ENCODE measurements at regions not wholly inside any gene's neighbourhood (a gene's known extent, or its start where the extent isn't known, plus 50 kb on each side); places are given as distances from the start of the nearest gene placed in this dataset.

DNA sequence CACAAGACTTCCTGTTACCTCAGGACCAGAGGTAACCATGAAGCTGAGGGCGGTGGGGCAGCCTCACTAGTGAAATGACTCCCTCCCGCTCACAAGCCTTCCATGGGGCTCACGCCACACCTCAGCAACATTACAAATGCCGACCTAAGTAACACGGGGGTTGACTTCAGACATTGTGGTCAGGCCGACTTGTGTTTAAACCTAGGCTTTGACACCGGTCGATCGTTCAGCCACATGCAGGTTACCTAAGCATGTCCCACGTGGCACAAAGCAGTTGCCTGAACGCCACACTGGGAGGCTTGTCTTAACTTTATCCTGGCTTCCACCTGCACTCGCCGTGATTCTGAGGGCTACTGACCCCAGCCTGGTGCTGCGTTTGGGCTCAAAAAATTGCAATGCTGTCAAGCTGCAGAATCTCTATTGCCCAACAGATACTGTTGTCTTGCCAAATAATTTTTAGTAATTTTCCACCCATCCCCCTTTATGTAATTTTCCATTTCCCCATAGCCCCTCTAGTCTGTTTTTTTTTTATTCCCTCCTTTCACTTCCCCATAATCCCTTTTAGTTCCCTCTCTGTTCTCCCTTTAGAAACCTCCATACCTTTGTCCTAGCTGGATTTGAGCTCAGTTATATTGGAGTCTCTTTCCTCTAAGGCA lies 158.6 kb upstream of the RGMA start:
- Histone ChIP-seq H3K36me3 (no peaks in the 10 kb centered on the region), H3K27ac (no peak overlapping the region), H3K4me3 (ENCODE audit: low read depth, low read length) (no peak overlapping the region), H3K27me3 (ENCODE audit: insufficient read depth, low read depth, severe bottlenecking) (peaks cover 86% of the 10 kb centered on the region), H3K9me3 (ENCODE audit: severe bottlenecking) (no peaks in the 10 kb centered on the region)
- no peak for DNase-seq
- TF ChIP-seq, protein P1, sequence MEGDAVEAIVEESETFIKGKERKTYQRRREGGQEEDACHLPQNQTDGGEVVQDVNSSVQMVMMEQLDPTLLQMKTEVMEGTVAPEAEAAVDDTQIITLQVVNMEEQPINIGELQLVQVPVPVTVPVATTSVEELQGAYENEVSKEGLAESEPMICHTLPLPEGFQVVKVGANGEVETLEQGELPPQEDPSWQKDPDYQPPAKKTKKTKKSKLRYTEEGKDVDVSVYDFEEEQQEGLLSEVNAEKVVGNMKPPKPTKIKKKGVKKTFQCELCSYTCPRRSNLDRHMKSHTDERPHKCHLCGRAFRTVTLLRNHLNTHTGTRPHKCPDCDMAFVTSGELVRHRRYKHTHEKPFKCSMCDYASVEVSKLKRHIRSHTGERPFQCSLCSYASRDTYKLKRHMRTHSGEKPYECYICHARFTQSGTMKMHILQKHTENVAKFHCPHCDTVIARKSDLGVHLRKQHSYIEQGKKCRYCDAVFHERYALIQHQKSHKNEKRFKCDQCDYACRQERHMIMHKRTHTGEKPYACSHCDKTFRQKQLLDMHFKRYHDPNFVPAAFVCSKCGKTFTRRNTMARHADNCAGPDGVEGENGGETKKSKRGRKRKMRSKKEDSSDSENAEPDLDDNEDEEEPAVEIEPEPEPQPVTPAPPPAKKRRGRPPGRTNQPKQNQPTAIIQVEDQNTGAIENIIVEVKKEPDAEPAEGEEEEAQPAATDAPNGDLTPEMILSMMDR (IDR thresholded peaks at IDR 0.05; ENCODE audit: low read depth, low read length) = no peak

GRCh38 chr15:93246266-93247242 lies 157.5 kb upstream of the RGMA start:
- peaks cover 85% of the 10 kb centered on the region for H3K27me3 ChIP-seq (ENCODE audit: insufficient read depth, low read depth, severe bottlenecking)
- no peak overlapping the region for H3K27ac ChIP-seq
- no peaks in the 10 kb centered on the region for H3K36me3 ChIP-seq
- H3K9me3 ChIP-seq (ENCODE audit: severe bottlenecking) = no peaks in the 10 kb centered on the region
- no peak for DNase-seq
- TF ChIP-seq, protein P1 (IDR thresholded peaks at IDR 0.05; ENCODE audit: low read depth, low read length) = no peak
- no peak overlapping the region for H3K4me3 ChIP-seq (ENCODE audit: low read depth, low read length)

DNA sequence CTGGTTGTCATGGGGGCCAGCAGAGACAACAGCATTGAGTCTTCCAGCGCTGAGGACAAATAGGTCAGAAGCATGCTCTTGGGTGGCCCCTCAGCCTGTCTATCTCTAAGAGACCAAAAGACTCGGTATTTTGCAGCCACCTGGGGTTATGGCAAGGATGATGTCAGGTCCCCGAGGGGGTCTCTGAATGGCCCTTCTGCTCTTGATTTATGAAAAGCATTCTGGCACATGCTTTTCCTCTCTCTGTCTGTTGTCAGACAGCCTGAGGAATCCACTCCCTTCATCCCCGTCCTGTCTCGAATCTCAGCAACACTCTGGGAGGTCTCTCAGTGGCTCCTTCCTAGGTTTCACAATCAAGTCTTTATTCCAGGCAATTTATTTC lies 156.6 kb upstream of the RGMA start:
- no peak overlapping the region for H3K4me3 ChIP-seq (ENCODE audit: low read depth, low read length)
- H3K27me3 ChIP-seq (ENCODE audit: insufficient read depth, low read depth, severe bottlenecking) = peaks cover 85% of the 10 kb centered on the region
- no peaks in the 10 kb centered on the region for H3K9me3 ChIP-seq (ENCODE audit: severe bottlenecking)
- H3K27ac ChIP-seq = no peak overlapping the region
- TF ChIP-seq, protein P1 (IDR thresholded peaks at IDR 0.05; ENCODE audit: low read depth, low read length) = no peak
- no peaks in the 10 kb centered on the region for H3K36me3 ChIP-seq
- DNase-seq = no peak

- H3K36me3 ChIP-seq = no peaks in the 10 kb centered on the region
- no peaks in the 10 kb centered on the region for H3K9me3 ChIP-seq (ENCODE audit: severe bottlenecking)
- H3K27ac ChIP-seq = no peak overlapping the region
- H3K27me3 ChIP-seq (ENCODE audit: insufficient read depth, low read depth, severe bottlenecking) = peaks cover 85% of the 10 kb centered on the region
- TF ChIP-seq, protein P1 (IDR thresholded peaks at IDR 0.05; ENCODE audit: low read depth, low read length) = no peak
- no peak for DNase-seq
- no peak overlapping the region for H3K4me3 ChIP-seq (ENCODE audit: low read depth, low read length)
Measured at GRCh38 chr15:93244696-93245660, 156.0 kb upstream of the RGMA start.

- TF ChIP-seq, protein P1 (IDR thresholded peaks at IDR 0.05; ENCODE audit: low read depth, low read length) = no peak
- DNase-seq = no peak
- H3K27ac ChIP-seq = no peak overlapping the region
Measured at GRCh38 chr15:93243573-93243972, 154.6 kb upstream of the RGMA start.

More at GRCh38 chr15:93243573-93243972, 154.6 kb upstream of the RGMA start:
- Histone ChIP-seq H3K27me3 (ENCODE audit: insufficient read depth, low read depth, severe bottlenecking) (peaks cover 85% of the 10 kb centered on the region), H3K9me3 (ENCODE audit: severe bottlenecking) (no peaks in the 10 kb centered on the region), H3K4me3 (ENCODE audit: low read depth, low read length) (no peak overlapping the region), H3K36me3 (no peaks in the 10 kb centered on the region)
